Hematopoietic multipotent progenitor cell treated with erythropoietin and hydrocortisone succinate and interleukin-3 and kit ligand, for 6 days (in vitro differentiated cells): ENCODE measurements at regions not wholly inside any gene's neighbourhood (a gene's known extent, or its start where the extent isn't known, plus 50 kb on each side); places are given as distances from the start of the nearest gene placed in this dataset.

Experiments
- DNase-seq: peaks from one replicate; pipeline ENCODE4 v3.0.0-alpha.2; 2015

DNA sequence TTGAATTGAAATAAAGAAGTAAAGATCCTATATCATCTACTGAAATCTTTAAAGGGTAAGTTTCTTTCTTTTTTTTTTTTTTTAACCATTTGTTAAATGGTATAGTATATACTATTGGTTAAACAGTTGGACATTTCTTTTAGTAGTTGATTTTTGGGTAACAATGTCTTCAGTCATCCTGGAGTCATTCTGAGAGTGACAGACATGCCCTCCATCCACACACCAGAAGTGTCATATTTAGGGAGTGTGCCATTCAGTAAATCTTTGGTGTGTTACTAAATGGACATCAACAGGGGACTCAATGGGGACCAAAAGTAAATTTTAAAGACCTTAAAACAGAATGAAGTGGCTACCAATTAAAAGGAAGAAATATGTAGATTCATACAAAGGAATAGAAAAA lies 50.8 kb upstream of the SLC39A10 start:
- no peak for DNase-seq

DNA sequence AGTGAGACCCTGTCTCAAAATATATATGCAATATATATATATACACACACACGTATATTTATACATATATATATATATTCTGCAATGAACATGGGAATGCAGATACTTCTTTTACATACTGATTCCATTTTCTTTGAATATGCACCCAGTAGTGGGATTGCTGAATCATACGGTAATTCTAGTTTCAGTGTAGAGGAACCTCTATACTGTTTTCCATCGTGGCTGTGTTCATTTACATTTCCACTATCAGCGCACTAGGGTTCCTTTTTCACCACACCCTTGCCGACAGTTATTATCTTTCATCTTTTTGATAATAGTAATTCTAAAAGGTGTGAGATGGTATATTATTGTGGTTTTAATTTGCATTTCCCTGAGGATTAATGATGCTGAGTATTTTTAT lies 52.3 kb upstream of the SLC39A10 start:
- peak; percentile 32 for DNase-seq

- no peak for DNase-seq
Observed at GRCh38 chr2:195603998-195604397, 53.0 kb upstream of the SLC39A10 start.

GRCh38 chr2:195603408-195603807 lies 53.6 kb upstream of the SLC39A10 start:
- DNase-seq: no peak

- peak; percentile 79 for DNase-seq
Observed at GRCh38 chr2:195602687-195603086, 54.3 kb upstream of the SLC39A10 start.

DNA sequence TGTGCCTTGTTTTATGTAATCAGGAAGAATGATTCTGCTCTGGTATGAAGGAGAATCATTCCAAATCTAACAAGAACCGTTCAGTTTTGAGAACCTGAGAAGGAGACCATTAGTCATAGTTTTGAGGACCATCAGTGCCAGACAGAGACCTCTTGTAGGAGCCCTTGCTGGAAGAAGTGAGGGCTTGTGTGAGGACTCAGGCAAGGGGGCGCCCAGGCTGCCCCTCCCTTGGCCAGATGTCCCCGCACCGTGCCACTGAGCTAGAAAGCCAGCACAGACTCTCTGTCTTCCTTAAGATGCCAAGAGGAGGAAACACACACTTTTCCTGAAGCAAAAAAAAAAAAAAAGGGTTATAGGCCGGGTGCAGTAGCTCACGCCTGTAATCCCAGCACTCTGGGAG lies 55.7 kb upstream of the SLC39A10 start:
- DNase-seq: no peak

DNA sequence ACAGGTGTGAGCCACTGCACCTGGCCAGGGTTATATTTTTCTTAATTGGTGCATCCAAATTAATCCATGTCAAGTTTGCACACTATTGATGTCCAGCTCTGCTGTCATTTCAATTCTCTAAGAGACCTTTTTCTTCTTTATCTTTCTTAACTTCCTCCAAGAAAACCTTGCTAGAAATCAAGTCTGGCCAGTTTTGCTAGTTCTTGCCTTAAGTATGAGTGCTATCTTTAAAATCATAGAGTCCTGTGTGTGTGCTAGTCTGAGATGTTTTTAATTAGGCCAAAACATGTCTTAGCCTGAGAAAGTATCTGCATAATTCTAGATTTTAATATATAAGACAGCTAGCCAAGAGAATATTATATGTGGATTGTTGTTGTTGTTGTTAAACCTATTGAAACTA lies 56.2 kb upstream of the SLC39A10 start:
- DNase-seq: no peak

GRCh38 chr2:195596840-195597239 lies 60.2 kb upstream of the SLC39A10 start:
- no peak for DNase-seq

GRCh38 chr2:195595825-195596224 lies 61.2 kb upstream of the SLC39A10 start:
- no peak for DNase-seq

- DNase-seq: no peak
Observed at GRCh38 chr2:195594919-195595694, 61.9 kb upstream of the SLC39A10 start.

DNA sequence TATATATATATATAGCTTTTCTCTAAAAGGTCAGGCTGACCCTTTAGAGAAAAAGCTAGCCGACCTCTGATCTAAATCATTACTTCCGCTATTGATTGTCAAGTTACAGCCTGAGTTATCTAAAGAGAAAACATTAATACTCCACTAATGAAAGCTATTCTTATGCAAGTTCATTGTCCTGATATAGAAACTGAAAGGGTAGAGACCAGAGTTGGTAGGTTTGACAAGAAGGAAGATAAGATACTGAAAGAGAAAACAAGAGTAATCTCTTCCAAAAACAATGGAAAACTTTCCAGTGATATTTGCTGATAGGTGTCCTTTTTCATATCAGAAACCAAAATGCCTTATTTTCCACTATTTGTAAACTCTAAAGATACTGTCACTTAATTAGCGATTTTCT lies 62.8 kb upstream of the SLC39A10 start:
- DNase-seq: no peak

- DNase-seq: no peak
Observed at GRCh38 chr2:195592105-195592504, 64.9 kb upstream of the SLC39A10 start.

DNA sequence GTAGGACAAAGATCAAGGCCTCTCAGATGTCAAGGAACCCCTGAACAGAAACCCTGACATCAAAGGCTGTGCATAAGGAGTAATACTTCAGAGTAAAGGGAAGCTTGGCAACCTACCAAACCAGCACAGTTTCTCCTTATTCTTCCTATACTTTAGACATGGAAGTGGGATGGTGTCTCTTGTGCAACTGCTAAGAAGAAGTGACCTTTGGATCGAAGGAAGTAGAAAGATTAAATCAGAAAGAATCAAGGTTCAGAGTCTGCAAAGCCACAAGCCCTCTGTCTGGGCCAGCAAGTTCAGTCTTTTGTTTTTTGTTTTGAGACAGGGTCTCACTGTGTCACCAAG lies 66.2 kb upstream of the SLC39A10 start:
- no peak for DNase-seq

DNA sequence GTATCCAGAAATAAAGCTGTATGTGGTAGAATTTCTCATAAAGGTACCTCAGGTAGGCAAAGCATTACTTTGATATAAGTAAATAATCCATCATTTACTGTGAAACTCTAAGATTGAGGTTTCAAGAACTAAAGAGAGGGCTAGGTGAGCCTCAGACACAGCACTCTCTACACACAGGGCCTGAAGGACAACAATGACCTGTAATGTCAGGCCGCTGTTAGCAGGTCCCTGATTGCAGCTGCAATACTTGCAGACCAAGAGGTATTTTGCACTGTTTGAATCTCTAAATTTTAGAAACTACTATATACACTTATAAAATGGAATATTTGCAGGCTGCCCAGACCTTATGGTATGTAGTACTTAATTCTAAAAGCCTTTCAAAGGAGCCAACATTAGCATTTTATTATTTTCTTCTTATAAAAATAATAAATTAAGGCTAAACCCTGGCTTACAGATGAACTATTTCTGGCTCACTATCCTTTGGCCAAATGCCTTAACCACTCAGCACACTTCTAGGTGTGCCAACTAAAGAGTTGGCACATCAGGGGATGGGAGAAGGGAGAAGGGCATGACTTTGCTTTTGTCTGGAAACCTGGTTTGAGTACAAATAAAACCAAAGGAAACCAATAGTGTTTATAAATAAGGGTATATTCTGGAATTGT lies 66.7 kb upstream of the SLC39A10 start:
- DNase-seq: no peak

GRCh38 chr2:195587966-195588365 lies 69.1 kb upstream of the SLC39A10 start:
- DNase-seq: no peak

- DNase-seq: no peak
Observed at GRCh38 chr2:195586062-195586714, 70.8 kb upstream of the SLC39A10 start.

DNA sequence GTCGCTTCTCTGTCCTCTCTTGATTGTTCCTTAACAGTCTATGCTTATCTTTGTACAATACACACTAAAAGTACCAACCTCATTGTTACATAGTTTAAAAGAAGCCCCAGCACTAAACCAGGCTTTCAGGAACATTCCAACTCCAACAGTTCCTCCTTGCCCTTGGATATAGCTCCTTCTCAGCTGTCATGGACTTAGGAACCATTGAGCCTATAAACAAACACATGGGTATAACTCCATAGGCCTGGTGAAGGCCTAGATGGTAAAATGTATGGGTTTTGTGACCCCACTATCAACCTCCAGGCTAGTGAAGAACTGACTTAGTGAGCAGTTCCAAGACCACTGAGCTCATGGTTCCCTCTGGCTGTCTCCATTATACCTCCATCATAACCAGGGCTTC lies 74.8 kb upstream of the SLC39A10 start:
- no peak for DNase-seq

GRCh38 chr2:195579776-195580555 lies 77.1 kb upstream of the SLC39A10 start:
- DNase-seq: peak; percentile 77

DNA sequence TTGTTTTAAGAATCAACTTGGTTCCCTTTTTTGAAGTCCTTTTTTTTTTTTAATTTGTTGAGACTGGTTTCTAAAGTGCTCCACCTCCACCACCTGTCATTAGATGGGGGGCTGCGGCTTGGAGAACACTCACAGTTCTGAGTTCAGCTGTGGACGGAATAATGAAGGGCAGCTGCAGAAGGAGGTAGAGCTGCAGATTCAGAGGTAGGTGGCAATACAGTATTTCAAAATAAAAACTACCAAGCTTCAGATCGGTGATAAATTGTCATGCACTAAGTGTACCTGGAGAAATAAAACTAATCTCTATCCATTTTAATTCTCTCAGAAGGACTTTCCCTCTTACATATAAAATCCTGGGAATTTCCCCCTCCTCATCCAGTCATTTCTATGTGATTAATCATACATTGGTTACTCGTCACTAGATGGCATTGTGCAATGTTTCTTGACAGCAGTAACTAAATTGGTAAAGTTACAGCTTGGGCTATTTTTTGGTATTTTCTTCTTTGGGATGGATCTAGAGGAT lies 81.1 kb upstream of the SLC39A10 start:
- peak; percentile 65 for DNase-seq

DNA sequence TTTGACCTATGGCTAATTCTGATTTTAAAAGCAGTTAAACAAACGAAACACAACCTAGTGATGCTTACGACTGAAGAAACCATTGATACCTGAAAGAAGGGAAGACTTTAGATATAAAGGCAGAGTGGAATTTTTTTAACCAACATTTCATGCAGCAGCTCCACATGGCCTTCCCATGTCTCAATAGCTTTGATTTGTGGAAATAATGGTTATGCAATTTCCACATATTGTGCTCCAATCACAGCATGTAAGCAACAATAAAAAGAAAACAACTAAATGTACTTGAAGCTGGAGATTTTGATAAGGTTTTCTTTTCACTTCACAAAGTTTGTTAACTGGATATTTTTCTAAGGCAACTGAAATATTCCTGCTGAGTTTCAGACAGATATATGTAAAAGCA lies 82.0 kb upstream of the SLC39A10 start:
- no peak for DNase-seq

GRCh38 chr2:195574312-195574711 lies 82.7 kb upstream of the SLC39A10 start:
- DNase-seq: no peak

DNA sequence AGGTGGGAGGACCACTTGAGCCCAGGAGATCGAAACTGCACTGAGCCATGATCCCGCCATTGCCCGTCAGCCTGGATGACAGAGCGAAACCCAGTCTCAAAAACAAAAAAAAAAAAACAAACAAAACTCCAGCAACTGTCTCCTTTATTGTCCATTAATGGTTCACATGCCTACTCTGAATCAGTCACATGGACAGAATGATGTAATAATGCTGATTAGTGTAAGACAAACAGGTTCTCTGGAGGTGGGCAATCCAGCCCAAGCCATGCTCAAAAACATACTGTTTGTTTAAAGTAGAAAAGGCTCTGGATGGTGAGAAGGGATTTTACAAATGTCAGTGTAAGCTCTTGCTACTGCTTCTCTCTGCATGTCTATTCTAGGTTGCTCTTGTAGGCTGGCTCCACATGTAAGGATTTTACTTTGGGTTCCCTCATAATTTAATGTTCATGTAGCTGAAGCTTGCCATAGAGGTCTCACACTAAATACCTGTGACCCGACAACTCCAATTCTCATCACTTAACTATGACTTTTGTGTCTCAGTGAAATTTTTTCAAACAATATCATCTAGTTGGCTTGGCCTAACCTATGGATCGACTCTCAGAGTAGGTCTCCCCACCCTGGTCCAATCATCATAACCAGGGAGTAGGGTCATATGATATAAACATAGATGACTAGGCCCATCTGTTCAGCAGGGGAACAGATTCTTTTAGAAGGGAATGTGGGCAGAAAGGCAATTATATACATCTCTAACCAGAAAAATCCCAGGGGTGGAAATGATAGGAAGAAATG lies 83.9 kb upstream of the SLC39A10 start:
- no peak for DNase-seq
